ENCODE measurements at regions not wholly inside any gene's neighbourhood (a gene's known extent, or its start where the extent isn't known, plus 50 kb on each side); places are given as distances from the start of the nearest gene placed in this dataset.
"Not testable (repeated sequence)": the region's sequence is repeated elsewhere in the genome, so short reads cannot be mapped to it uniquely, and the experiment has no call there.

DNA sequence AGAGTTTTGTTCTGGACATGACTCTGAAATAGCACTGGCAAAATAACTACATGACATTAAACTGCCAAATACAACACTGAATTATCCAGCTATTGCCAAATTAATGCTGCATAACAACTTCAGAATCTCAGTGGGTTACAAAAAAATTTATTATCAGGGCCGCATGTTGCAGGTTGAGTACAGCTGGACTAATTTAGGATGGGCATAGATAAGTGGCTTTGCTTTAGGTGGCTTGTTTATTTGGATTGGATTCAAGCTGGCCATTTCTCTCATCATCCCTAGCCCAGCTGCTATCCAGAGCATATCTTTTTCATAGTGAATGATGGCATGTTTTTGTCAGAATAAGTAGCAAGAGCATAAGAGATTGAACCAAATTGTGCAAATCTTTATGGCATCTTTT is 1277.1 kb downstream of the REEP3 start:
- TF ChIP-seq, protein P1, sequence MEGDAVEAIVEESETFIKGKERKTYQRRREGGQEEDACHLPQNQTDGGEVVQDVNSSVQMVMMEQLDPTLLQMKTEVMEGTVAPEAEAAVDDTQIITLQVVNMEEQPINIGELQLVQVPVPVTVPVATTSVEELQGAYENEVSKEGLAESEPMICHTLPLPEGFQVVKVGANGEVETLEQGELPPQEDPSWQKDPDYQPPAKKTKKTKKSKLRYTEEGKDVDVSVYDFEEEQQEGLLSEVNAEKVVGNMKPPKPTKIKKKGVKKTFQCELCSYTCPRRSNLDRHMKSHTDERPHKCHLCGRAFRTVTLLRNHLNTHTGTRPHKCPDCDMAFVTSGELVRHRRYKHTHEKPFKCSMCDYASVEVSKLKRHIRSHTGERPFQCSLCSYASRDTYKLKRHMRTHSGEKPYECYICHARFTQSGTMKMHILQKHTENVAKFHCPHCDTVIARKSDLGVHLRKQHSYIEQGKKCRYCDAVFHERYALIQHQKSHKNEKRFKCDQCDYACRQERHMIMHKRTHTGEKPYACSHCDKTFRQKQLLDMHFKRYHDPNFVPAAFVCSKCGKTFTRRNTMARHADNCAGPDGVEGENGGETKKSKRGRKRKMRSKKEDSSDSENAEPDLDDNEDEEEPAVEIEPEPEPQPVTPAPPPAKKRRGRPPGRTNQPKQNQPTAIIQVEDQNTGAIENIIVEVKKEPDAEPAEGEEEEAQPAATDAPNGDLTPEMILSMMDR (IDR thresholded peaks at IDR 0.05; ENCODE audit: insufficient read depth, low read depth, low read length, missing control alignments) = no peak
- H3K4me3 ChIP-seq (ENCODE audit: low read depth, low read length) = no peak overlapping the region
- DNase-seq (ENCODE audit: low read depth) = no peak

DNA sequence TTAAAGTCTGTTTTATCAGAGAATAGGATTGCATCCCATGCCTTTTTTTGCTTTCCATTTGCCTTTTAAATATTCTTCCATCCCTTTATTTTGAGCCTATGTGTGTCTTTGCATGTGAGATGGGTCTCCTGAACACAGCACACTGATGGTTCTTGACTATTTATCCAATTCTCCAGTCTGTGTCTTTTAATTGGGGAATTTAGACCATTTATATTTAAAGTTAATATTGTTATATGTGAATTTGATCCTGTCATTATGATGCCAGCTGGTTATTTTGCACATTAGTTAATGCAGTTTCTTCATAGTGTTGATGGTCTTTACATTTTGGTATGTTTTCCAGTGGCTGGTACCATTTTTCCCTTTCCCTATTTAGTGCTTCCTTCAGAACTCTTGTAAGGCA is 1287.0 kb downstream of the REEP3 start:
- not testable (repeated sequence) for H3K4me3 ChIP-seq (ENCODE audit: low read depth, low read length); DNase-seq (ENCODE audit: low read depth)

DNA sequence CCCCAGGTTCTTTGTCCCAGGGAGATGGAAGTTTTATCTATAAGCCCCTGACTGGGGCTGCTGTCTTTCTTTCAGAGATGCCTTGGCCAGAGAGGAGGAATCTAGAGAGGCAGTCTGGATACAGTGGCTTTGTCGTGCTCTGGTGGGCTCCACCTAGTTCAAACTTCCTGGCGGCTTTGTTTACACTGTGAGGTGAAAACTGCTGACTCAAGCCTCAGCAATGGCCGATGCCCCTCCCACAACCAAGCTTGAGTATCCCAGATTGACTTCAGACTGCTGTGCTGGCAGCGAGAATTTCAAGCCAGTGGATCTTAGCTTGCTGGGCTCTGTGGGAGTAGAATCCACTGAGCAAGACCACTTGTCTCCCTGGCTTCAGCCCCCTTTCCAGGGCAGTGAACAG is 1288.8 kb downstream of the REEP3 start:
- not testable (repeated sequence) for DNase-seq (ENCODE audit: low read depth); H3K4me3 ChIP-seq (ENCODE audit: low read depth, low read length)

- no peak overlapping the region for H3K4me3 ChIP-seq (ENCODE audit: low read depth, low read length)
- DNase-seq (ENCODE audit: low read depth) = no peak
- TF ChIP-seq, protein P1 (IDR thresholded peaks at IDR 0.05; ENCODE audit: insufficient read depth, low read depth, low read length, missing control alignments) = no peak
These were observed 1292.2 kb downstream of the REEP3 start for GRCh38 chr10:64813391-64813790.

DNA sequence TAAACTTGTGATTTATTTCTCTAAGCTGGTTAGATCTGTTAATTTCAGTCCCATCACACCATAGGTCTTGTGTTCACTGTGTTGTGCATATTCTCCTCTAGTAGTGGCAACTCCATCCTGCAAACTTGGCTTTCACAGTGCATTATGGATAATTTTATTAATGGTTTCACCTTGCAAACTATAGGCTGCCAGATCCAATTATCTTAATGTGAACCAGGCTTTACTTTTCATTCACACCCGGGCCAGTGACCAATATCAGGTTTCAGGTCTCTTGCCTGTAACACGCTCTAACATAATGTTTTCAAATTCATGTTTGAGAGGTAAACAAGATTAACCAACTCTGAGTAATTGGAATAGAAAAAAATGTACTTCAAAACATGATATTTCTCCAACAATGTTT is 1293.0 kb downstream of the REEP3 start:
- no peak for DNase-seq (ENCODE audit: low read depth)
- TF ChIP-seq, protein P1 (IDR thresholded peaks at IDR 0.05; ENCODE audit: insufficient read depth, low read depth, low read length, missing control alignments) = no peak
- H3K4me3 ChIP-seq (ENCODE audit: low read depth, low read length) = no peak overlapping the region

DNA sequence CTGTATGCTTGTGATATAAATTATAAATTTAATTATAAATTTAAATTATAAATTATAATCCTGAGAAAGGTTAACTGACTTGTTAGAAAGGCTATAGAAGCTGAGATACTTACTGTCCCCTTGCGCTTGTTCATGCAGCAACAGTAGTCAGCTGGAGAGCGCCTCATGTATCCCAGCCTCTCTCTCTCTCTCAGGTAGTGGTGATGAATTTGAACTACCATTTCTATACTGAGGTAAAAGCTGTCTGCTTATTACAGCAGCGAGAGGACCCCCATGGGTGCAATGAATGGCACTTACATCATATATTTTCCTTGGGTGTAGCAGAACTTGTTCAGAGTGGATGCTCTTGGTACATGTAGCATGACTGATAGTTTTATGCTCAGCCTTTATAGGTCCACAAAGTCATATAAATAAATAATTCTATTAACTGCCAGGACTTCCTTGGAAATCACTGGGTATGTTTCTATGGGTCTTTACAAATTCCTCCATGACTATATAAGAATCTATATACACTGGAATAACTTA is 1308.7 kb downstream of the REEP3 start:
- TF ChIP-seq, protein P1 (IDR thresholded peaks at IDR 0.05; ENCODE audit: insufficient read depth, low read depth, low read length, missing control alignments) = no peak
- no peak for DNase-seq (ENCODE audit: low read depth)
- no peak overlapping the region for H3K4me3 ChIP-seq (ENCODE audit: low read depth, low read length)

DNA sequence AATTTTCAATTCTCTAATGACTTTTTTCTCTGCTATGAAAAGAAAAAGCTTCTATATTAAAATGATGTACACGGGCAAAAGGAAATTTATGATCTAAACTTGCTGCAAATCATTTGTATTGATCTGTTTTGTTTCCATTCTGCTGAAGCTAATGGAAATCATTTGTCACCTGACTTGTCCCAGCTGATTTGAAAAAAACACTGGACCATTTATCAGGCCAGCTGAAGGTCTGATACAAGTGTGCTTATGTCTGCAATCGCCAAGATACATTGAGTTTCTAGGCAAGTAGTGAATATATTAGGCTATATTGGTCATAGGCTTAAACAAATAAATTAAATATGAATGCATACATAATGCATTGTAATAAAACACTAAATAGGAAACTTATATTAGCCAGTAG is 1309.7 kb downstream of the REEP3 start:
- no peak for DNase-seq (ENCODE audit: low read depth)
- no peak overlapping the region for H3K4me3 ChIP-seq (ENCODE audit: low read depth, low read length)
- TF ChIP-seq, protein P1 (IDR thresholded peaks at IDR 0.05; ENCODE audit: insufficient read depth, low read depth, low read length, missing control alignments) = no peak

DNA sequence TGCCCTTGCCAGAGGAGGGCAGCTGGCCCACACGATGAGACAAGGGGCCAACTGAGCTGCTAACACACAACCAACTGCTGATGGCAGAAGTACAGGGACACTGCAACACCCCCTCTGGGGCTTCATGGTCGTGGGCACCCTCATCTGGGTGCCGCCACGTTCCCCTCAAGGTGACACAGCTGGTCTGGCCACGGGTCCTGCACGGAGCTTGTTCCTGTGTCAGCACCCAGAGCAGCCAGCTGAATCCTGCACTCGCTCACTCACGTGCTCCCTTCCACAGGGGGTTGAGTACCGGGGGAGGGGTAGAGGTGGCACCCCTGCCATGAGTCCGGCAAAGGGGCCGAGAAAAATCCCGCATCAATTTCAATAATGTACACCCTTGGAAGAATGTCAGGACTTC is 1319.1 kb downstream of the REEP3 start:
- TF ChIP-seq, protein P1 (IDR thresholded peaks at IDR 0.05; ENCODE audit: insufficient read depth, low read depth, low read length, missing control alignments) = no peak

More for the DNA sequence above, 1319.1 kb downstream of the REEP3 start:
- DNase-seq (ENCODE audit: low read depth) = no peak
- H3K4me3 ChIP-seq (ENCODE audit: low read depth, low read length) = no peak overlapping the region
